HG03095 (cell line): ENCODE measurements at regions not wholly inside any gene's neighbourhood (a gene's known extent, or its start where the extent isn't known, plus 50 kb on each side); places are given as distances from the start of the nearest gene placed in this dataset.
"Not testable (repeated sequence)": the region's sequence is repeated elsewhere in the genome, so short reads cannot be mapped to it uniquely, and the experiment has no call there.

Source experiments
- ATAC-seq: cut with Tn5 transposase; IDR thresholded peaks from one replicate; pipeline ENCODE4 v1.9.1; 2021; ENCODE audit warnings: moderate library complexity; ENCODE audit not compliant: unreplicated experiment

DNA sequence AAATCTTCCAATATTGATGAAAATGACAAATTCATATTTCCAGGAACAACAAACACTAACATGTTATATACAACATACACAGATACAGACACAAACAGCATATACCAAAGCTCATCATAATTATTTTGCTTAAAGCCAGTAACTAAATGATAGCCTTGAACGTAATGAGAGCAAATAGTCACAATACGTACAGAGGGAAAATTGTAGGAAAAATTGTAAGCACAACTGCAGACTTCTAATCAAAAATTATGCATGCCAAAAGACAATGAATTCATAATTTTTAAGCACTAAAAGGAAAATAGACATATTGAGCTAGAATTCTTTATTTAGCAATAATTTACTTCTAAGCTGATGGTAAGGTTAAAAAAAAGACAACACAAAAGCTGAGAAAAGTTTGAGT is 1466.9 kb upstream of the CELF2 start:
- no peak for ATAC-seq

DNA sequence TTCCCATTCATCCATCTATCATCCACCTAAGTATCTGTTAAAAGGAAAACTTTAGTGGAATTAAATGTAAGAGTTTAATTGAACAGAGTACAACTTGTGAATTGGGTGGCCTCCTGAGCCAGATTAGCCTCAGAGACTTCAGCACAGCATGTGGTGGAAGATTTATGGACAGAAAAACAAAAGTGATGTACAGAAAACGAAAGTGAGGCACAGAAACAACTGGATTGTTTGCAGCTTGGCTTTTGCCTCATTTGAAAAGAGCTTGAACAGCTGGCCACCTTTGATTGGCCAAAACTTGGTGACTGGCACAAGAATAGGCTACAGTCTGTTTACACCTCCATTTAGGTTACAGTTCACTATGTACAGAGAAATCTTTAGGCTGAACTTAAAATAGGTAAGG is 1463.4 kb upstream of the CELF2 start:
- ATAC-seq, result no peak

DNA sequence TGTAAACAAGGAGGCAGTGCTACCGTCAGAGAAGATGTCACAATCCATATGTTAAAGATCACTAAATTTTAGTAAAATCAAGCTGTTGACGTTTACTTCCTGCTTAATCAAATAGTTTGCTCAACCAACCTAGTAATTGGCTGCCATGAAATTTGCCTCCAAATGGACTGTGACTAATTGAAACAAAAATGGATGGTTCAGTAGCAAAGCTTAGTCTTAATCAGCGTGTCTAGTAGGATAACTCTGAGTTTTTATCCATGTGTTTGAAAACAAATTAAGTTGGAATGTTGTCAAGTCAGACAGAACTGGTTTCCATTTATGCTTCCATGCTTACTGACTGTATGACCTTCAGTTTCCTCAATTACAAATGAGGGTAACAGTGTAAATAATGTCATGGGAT is 1456.7 kb upstream of the CELF2 start:
- ATAC-seq, result no peak

DNA sequence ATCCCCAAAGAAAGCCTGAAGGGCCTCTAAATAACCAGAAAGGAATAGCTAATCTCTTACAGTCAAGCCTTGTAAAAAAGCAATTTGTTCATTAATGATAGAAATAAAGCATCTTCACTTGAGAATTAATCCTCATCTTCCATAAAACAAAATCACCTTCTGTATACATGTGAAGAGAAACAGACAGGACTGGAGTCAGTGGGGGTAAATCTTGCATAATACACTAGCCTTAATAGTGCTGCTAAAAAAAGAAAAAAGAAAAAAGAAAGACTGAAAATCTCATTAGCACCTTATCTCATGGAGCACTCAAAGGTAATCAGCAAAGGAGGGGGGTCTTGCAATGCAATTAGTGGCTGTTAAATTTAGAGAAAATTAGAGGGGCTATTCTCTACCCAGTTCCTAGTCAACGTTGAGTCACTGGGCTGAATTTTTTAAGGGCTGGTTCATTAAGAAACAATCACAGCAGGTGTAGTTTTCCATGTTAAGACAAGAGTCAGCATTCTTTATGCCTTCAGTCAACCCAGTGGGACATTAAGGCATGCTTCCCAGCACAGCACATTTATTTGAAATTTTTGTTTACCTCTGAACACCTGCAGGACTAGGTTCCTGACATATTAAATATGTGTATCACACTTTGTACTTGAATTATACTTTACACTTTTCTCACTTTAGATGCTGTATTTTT is 1455.7 kb upstream of the CELF2 start:
- no peak for ATAC-seq

DNA sequence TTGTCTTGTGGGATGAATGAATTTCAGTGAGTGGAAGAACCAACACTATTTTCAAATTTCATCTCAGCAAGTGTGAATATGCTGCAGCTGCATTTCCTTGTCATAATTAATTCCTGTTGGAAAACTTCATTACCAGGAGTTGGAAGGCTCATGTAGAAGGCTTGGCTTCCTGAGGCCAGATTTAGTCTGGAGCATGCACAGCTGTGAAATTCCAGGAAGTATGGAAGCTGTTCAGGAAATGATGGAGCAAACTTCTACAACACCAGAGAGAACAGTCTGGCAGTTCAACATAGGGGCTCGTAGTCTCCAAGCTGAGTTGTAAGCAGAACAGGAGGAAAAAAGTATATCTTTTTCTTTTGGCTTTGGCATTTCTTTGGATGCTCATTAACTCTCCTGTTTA is 1439.9 kb upstream of the CELF2 start:
- ATAC-seq, result no peak

DNA sequence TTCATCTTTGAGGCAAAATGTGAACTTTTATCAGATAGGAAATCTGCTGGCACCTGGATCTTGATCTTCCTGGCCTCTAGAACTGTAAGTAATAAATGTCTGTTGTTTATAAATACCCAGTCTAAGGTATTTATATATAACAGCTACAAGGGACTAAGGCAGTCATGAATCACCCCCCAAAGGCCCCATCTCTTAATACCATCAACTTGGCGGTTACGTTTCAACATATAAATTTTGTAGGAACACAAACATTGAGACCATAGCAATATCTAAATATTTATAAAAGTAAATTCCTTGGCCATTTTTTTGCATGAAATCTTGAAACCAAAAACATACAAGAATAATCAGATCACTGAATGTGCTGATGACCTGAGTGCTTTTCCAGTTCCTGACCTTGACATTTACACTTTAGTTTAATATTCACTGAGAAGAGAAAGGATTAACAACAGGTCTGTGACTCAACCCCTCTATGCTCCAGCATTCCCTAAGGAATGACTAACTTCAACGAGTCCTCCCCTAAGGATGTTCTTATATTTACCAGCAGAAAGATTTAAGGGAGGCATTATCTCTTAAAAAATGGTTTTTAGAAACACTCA is 1438.5 kb upstream of the CELF2 start:
- no peak for ATAC-seq

DNA sequence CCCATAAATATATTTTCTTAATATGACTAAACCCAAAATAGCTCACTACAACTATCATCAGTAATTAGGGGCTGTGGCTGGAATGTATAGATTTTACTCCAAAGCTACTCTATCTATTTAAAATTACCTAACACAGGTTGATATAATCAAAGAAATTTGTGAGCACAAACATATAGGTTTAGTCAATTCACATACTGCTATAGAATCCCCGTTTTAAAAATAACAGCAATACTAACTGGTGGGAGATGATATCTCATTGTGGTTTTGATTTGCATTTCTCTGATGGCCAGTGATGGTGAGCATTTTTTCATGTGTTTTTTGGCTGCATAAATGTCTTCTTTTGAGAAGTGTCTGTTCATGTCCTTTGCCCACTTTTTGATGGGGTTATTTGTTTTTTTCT is 1434.9 kb upstream of the CELF2 start:
- not testable (repeated sequence) for ATAC-seq

DNA sequence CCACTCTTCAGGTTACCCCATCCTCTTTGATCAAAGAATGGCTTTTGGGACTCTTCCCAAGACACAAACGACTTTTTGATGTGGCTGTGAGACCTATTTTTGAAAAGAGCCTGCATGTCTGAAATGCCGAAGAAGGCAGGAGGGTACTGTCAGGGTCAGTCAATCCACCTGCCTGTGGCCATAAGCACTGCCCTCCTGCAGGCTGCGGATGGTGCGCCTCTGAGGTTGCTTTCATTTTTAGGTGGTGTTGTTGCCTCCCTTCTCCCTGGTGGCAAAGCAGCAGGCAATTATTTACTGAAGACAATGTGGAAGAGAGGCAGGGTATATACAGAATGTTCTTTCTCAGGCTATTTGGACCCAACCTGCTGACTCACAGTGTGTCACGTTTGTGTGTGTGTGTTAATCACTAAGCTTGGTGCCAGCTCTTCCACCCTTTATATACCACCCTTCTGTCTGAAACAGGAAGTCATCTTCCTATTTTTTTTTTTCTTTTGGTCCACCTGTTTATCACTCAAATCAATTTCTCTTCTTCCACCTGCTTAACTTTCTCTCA is 1421.2 kb upstream of the CELF2 start:
- no peak for ATAC-seq

DNA sequence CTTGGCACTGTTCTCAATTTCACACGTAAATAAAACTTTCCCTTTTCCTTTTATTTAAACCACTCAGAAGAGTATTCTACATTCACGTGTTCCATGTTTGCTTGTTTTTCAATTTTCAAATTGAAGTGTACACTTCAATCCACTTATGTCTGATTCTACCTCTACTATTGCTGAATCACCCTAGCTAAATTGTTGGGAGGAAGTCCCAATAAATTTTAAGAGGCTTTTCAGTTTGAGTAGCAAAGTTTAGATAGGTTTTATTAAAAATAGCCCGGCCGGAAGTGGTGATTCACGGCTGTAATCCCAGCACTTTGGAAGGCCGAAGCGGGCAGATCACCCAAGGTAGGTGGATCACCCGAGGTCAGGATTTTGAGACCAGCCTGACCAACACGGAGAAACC is 1414.7 kb upstream of the CELF2 start:
- ATAC-seq, result no peak

DNA sequence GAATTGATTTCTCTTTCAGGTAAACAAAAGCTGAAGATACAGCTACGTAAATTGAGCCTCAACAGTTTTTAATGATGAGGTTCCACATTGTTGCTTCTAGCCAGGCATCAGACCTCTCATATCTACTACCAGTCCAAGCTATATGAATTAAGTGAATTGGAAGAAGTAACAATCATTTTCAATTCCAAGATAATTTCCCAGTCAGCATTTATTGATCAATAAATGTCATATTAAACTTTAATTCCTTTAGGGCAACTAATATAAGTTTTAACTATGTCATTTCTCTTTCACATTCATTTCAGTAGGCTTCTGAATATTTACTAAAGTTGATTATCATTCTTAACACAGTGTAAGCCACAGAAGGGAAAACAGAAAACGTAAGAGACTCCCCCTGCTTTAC is 1413.7 kb upstream of the CELF2 start:
- no peak for ATAC-seq

DNA sequence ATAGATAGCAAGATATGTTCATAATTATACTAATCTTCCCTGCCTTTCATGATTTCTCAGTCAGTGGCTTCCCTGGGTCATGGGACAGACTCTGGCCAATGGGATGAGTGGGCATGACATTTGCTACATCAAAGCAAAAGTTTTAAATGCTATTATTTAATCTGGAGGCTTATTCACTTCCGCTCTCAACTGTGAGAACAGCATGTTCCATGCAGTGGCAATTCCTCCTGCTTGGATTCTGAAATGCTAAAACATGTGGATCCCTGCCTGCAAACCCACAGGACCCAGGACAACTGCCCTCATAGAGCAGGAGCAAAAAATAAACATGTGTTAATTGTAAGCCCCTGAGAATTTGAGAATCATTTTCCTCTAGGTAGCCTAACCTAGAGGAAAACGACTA is 1412.4 kb upstream of the CELF2 start:
- ATAC-seq, result no peak

DNA sequence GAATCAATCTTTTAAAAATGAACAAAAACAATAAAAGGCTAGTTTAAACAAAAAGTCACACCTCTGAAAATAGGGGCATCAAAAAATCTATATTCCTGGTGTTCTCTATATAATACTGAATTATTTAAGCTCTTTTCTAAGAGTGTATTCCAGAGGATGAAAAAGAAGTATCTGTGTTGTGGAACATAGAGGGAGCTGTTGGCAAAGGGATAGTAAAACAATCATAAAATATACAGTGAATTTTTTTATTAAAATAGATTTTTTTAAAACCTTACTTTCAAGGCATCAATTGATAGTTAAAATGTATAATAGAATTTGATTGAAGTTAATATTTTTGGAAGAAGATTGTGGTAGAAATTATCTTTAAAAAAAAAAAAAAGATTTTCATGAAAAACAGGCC is 1409.1 kb upstream of the CELF2 start:
- ATAC-seq, result no peak

DNA sequence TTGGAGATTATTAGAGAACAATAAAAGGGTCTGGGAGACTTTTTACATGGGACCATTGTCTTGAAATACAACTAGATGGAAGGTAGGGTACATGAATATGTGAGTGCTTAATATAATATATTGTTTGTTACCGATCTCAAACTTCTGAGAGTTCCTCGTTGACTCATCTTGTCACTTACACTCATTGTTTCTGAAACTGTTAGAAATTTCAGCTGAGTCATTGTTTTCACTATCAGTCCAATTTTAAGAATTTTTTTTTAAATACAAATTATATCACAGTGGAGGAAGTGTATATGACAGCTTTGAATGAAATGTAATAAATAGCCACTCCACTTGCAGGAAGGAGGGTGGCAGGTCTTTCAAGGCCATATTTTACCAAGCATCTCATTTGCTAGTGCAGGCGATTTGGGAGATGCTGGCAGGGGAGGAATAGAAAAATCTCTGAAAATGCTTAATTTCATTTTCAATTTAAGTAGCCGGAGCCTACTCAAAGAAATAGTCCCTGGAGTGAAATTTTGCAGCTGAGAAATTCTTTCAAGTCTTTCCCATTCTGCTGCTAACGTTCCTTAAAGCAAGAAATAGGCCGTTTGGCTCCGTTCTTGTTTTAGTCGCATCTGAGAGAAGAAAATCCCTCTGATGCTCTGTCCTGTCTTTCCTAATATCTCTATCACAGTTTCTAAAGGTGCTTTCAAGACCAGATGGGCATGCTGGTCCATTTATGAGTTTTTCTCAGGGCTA is 1404.2 kb upstream of the CELF2 start:
- peak; percentile 89 for ATAC-seq

DNA sequence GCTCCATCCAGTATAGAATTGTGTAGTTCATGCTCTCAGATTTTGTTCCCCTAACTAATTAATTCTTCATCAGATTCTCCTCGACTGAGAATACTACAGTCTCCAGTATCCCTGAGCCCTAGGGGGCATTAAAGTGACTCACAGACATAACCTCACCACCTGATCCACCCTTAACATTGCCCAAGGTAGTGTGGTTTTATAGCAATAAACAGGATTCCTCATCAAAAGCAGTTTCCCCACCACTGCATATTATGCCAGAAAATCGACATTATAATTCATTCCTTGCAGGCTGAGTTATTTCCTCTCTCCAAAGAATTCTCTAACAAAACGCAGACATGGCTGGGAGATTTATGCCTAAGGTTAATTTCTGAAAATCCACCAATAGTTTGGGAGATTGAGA is 1402.5 kb upstream of the CELF2 start:
- ATAC-seq, result no peak

DNA sequence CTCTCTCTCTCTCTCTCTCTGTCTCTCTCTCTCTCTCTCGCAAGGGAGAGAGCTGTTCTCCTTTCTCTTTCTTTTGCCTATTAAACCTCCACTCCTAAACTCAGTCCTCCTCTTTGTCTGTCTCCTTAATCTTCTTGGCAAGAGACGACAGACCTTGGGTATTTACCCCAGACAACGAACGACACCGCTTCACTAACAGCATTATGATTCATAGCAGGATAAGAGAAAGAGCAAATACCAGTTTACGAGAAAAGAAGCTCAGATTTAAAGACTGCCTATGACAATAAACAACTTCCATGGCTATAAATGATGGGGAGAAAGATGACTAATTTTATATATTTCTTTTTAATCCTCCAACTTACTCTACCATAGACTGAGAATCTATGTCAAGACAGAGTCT is 1396.5 kb upstream of the CELF2 start:
- ATAC-seq, result no peak

DNA sequence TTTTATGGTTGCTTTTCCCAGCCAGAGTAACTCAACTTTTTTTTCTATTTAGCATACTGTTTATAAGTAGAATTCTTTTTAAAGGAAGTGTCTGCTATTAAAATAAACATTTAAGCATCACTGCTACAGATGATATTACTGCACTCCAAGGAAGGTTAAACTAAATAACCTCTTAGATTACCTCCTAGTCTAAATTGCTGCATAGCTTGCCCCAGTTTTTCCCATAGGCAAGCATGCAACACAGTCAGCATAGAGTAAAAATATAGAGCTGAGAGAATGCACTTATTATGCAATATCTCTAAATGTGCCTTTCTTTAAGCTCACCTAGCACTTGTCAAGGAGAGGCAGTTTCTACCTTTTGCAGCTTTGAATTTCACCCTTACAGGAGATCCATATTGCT is 1392.4 kb upstream of the CELF2 start:
- no peak for ATAC-seq

DNA sequence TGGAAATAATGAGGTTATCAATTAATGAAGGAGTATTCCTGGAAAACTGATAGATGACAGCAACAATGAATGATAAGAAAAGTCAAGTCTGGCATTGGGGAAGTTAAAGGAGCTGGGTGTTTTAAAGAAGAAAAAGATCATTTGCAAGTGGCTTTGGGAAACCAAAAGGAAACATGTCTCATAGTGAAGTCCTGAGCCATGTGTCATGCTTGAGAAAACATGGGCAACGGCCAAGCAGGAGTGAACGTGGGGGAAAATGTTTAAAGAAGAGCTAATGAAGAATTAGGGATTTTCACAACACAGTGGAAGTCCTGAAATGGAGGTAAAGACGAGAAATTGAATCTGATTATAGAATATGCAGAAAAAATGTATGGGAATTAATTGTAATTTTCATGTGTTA is 1383.2 kb upstream of the CELF2 start:
- ATAC-seq, result no peak

DNA sequence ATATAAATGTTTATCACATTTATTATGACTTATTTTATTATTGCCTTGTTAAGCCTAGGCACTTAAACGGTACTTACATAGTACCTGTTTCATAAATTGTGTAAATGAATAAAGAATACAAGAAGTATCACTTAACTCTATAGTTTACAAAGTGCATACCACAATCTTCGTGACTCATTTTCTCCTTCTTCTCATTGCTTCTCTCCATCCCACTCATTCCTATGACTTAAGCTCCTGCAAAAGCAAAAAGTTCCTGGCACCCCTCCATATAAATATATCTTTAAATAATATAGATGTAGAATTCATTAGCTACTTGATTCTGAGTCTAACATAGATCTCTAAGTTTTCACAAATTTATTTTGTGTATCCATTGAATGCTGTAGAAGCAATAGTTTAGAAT is 1382.0 kb upstream of the CELF2 start:
- no peak for ATAC-seq

DNA sequence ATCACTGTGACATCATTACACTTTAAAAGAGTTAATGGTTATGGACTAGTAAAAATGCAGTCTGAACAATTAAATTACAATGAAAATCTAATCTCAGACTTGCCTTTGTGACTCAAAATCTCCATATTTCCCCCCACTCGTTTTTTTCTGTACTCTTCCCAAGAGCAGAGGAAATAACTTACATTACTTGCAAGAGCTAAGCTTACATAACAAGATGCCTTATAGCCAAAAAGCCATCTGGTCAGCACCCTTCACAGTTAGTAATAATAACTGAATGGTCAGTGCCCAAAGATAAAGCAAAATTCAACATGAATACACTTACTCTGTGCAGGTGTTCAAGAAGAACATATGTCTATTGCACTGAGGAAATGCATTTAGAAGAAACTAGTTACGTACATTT is 1381.5 kb upstream of the CELF2 start:
- ATAC-seq, result no peak

DNA sequence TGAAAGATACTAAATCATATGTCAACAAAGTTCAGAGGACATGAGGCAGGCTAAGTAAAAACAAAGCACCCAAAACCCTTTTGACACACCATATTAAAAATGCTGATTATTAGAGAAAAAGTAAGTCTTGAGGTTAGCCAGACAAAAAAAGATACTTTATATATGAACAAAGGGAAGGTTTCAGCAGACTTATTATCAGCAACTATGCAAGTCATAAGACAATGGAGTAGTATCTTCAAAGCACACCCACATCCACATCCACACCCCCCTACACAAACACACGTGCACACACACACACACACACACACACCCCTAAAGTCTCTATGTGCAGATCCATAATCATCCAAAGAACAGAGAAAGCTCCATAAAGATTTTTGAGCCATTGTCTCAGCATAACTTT is 1373.9 kb upstream of the CELF2 start:
- no peak for ATAC-seq

DNA sequence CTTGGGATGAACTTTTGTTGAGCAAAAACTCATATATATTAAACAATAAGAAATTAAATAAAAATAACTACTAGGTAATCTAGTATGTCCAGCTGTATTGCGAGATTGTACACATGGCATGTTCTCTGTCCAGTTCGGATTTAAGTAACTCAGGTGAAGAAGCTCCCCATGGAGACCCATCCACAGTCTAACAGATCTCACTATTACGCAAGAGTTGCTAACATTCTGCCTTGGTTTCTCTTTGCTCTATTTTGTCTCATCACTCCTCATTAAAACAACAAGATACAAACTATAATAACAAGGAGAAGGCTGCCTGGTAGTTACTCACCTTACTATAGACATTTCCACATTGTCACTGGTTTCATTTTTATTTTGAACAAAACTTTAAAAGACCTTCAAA is 1372.3 kb upstream of the CELF2 start:
- no peak for ATAC-seq

DNA sequence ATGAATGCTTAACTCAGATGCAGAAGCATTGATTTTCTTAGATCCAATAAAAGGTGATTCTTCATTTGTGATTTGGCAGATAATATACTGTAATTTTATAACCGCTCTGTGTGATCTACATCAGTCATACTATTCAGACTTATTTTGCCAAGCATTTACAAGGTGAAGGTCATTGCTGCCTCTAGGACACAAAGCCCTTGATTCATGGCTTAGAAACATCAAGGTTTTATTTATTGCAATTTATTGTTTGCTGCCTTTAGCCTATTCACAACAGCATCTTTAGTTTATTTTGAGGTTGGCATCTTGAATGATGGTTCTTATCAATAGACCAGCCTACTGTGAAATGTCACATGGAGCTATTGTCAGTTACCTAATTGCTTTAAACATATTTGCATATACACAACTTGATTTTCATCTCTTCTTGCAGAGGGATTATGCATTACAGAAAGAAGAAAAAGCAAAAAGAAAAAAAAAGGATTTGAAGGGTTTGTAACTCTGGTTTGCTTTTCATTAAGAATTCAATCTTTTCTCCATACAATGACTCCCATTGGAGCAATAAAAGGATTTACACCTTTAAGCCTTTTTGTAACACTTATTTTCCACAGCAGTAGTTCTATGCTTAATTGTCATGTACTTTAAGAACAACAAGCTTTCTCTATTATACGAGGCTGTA is 1371.6 kb upstream of the CELF2 start:
- ATAC-seq, result no peak
